H1 (cell line): ENCODE measurements at regions not wholly inside any gene's neighbourhood (a gene's known extent, or its start where the extent isn't known, plus 50 kb on each side); places are given as distances from the start of the nearest gene placed in this dataset.

ENCODE experiments used
- CTCF ChIA-PET: fragments of 300-600 bp; sonication (Branson Sonifier 250); formaldehyde crosslinking; loops from one replicate; lab custom pipeline; 2021; ENCODE audit not compliant: partially characterized antibody; lab: Charles Lee
- POLR2A ChIA-PET: fragments of 300-600 bp; sonication (Branson Sonifier 250); formaldehyde crosslinking; loops from one replicate; lab custom pipeline; 2021; ENCODE audit warnings: inconsistent platforms; ENCODE audit not compliant: partially characterized antibody; lab: Charles Lee
- DNase-seq, 2 experiments: peaks; one replicate each; pipeline versions ENCODE4 v3.0.0 to v3.0.0-alpha.2; 2010 to 2022; ENCODE audit warnings: low spot score in 2 of 2, low read depth in 1 of 2, mixed read lengths in 1 of 2
- FAIRE-seq: peaks from 2 replicates; lab custom pipeline; 2011; peaks lifted over from hg19 to GRCh38; lab: Jason Lieb, UNC
- H2AFZ ChIP-seq: 2 replicates; pipeline ENCODE4 v1.8.1; 2012; ENCODE audit warnings: low read length, inconsistent platforms
- H2AK5ac ChIP-seq: 2 replicates; pipeline ENCODE4 v1.6.1; 2013; ENCODE audit warnings: low read depth, low read length
- H2BK120ac ChIP-seq: replicated peaks from 2 replicates; pipeline ENCODE3; 2013; ENCODE audit warnings: low read depth, low read length, inconsistent platforms
- H2BK12ac ChIP-seq: 2 replicates; pipeline ENCODE4 v1.6.1; 2013; ENCODE audit warnings: low read depth, low read length
- H2BK15ac ChIP-seq: 2 replicates; pipeline ENCODE4 v1.6.1; 2013; ENCODE audit warnings: low read length
- H2BK20ac ChIP-seq: 2 replicates; pipeline ENCODE4 v1.6.1; 2013; ENCODE audit warnings: low read length
- H2BK5ac ChIP-seq: 2 replicates; pipeline ENCODE4 v1.6.1; 2013; ENCODE audit warnings: low read depth, low read length
- H3K14ac ChIP-seq: 2 replicates; pipeline ENCODE4 v1.6.1; 2013; ENCODE audit warnings: inconsistent platforms; ENCODE audit not compliant: insufficient read length
- H3K18ac ChIP-seq: 2 replicates; pipeline ENCODE4 v1.6.1; 2013; ENCODE audit warnings: low read length; ENCODE audit errors: extremely low read depth
- H3K23ac ChIP-seq: 2 replicates; pipeline ENCODE4 v1.6.1; 2013; ENCODE audit warnings: inconsistent platforms; ENCODE audit not compliant: insufficient read length
- H3K23me2 ChIP-seq: 2 replicates; pipeline ENCODE4 v1.6.1; 2013; ENCODE audit warnings: low read depth, low read length
- H3K27ac ChIP-seq: 2 replicates; pipeline ENCODE4 v1.6.1; 2011; ENCODE audit warnings: low read depth, low read length, inconsistent platforms
- H3K27me3 ChIP-seq, 4 experiments: replicated peaks in 1 of 4; 1 replicate in 1 of 4; 2 replicates in 3 of 4; pipeline versions ENCODE4 v1.6.1 to v1.8.1; 2011 to 2013; ENCODE audit warnings: low read length in 3 of 4, mild to moderate bottlenecking in 3 of 4, inconsistent platforms in 2 of 4, mixed read lengths in 2 of 4, moderate library complexity in 1 of 4; ENCODE audit not compliant: control insufficient read depth in 3 of 4, insufficient read depth in 3 of 4; ENCODE audit errors: extremely low read depth in 1 of 4
- H3K36me3 ChIP-seq, 4 experiments: 2 replicates each; pipeline versions ENCODE4 v1.6.1 to v1.8.1; 2011 to 2013; ENCODE audit warnings: mild to moderate bottlenecking in 4 of 4, low read length in 3 of 4, moderate library complexity in 2 of 4, control low read depth in 1 of 4, inconsistent platforms in 1 of 4; ENCODE audit not compliant: insufficient read depth in 4 of 4, control insufficient read depth in 2 of 4
- H3K4ac ChIP-seq: replicated peaks from 2 replicates; pipeline ENCODE3; 2013; ENCODE audit warnings: low read length, low read depth, mixed read lengths, inconsistent platforms; ENCODE audit not compliant: insufficient read length
- H3K4me1 ChIP-seq, 4 experiments: replicated peaks in 1 of 4; 1 replicate in 1 of 4; 2 replicates in 3 of 4; pipeline versions ENCODE4 v1.6.1 to v1.8.1; 2011 to 2013; ENCODE audit warnings: low read length in 3 of 4, inconsistent platforms in 2 of 4, mixed read lengths in 1 of 4; ENCODE audit not compliant: insufficient read depth in 4 of 4, control insufficient read depth in 3 of 4
- H3K4me2 ChIP-seq, 2 experiments: 2 replicates each; pipeline versions ENCODE4 v1.6.1 to v1.8.1; 2011 to 2013; ENCODE audit warnings: low read depth in 2 of 2, low read length in 2 of 2, control low read depth in 1 of 2, inconsistent platforms in 1 of 2, mild to moderate bottlenecking in 1 of 2; ENCODE audit not compliant: insufficient read depth in 1 of 2
- H3K4me3 ChIP-seq, 4 experiments: fragments of 200-600, 300-600 bp in 1 of 4; sonication (generic), shearing (Covaris generic), sonication (Bioruptor Twin) in 1 of 4; 2 replicates each; pipeline versions ENCODE4 v1.5.1 to v1.8.1; 2011 to 2016; ENCODE audit warnings: low read length in 4 of 4, low read depth in 3 of 4, control low read depth in 2 of 4, inconsistent platforms in 2 of 4, mild to moderate bottlenecking in 2 of 4, mixed read lengths in 1 of 4, moderate library complexity in 1 of 4; ENCODE audit not compliant: insufficient read depth in 2 of 4; ENCODE audit errors: extremely low read depth in 1 of 4
- H3K56ac ChIP-seq: replicated peaks from 2 replicates; pipeline ENCODE3; 2013; ENCODE audit warnings: low read depth, mild to moderate bottlenecking, mixed read lengths, low read length, inconsistent platforms; ENCODE audit not compliant: insufficient read length
- H3K79me1 ChIP-seq: 2 replicates; pipeline ENCODE4 v1.6.1; 2013; ENCODE audit warnings: low read depth, low read length, control low read depth
- H3K79me2 ChIP-seq, 2 experiments: 2 replicates each; pipeline versions ENCODE4 v1.6.1 to v1.8.1; 2012 to 2013; ENCODE audit warnings: low read length in 2 of 2, mild to moderate bottlenecking in 2 of 2, inconsistent platforms in 1 of 2; ENCODE audit not compliant: insufficient read depth in 2 of 2, control insufficient read depth in 1 of 2
- H3K9ac ChIP-seq, 4 experiments: replicated peaks in 1 of 4; 1 replicate in 1 of 4; 2 replicates in 3 of 4; pipeline versions ENCODE4 v1.6.1 to v1.8.1; 2011 to 2013; ENCODE audit warnings: low read depth in 3 of 4, low read length in 3 of 4, control low read depth in 2 of 4, mild to moderate bottlenecking in 2 of 4, moderate library complexity in 2 of 4, inconsistent platforms in 1 of 4; ENCODE audit errors: extremely low read depth in 1 of 4
- H3K9me3 ChIP-seq, 2 experiments: 2 replicates each; pipeline versions ENCODE4 v1.6.1 to v1.8.1; 2012 to 2013; ENCODE audit warnings: mild to moderate bottlenecking in 2 of 2, moderate library complexity in 2 of 2, control low read depth in 1 of 2, inconsistent platforms in 1 of 2, low read depth in 1 of 2, low read length in 1 of 2, mixed read lengths in 1 of 2; ENCODE audit not compliant: insufficient read depth in 2 of 2
- H4K20me1 ChIP-seq, 2 experiments: replicated peaks in 1 of 2; 2 replicates each; pipeline versions ENCODE3 to v1.8.1; 2011 to 2013; ENCODE audit warnings: inconsistent platforms in 2 of 2, low read length in 2 of 2, mild to moderate bottlenecking in 1 of 2; ENCODE audit not compliant: insufficient read depth in 2 of 2, control insufficient read depth in 1 of 2
- H4K5ac ChIP-seq: 2 replicates; pipeline ENCODE4 v1.6.1; 2013; ENCODE audit warnings: low read length, low read depth, mixed read lengths, inconsistent platforms; ENCODE audit not compliant: insufficient read length
- H4K8ac ChIP-seq: 2 replicates; pipeline ENCODE4 v1.8.0; 2013; ENCODE audit warnings: mild to moderate bottlenecking, moderate library complexity, low read length, inconsistent platforms; ENCODE audit not compliant: insufficient read depth; ENCODE audit errors: extremely low read depth
- H4K91ac ChIP-seq: replicated peaks from 2 replicates; pipeline ENCODE3; 2013; ENCODE audit warnings: low read length, mixed read lengths, inconsistent platforms; ENCODE audit not compliant: insufficient read length
- CEBPB ChIP-seq: IDR thresholded peaks from 2 replicates; pipeline ENCODE4 v1.6.1; 2012; ENCODE audit warnings: low read depth, low read length
- CHD2 ChIP-seq: IDR thresholded peaks from 2 replicates; pipeline ENCODE4 v1.6.1; 2012; ENCODE audit warnings: low read length, improper control_type of control experiment
- E2F6 ChIP-seq: IDR thresholded peaks from 2 replicates; pipeline ENCODE4 v1.6.1; 2012; ENCODE audit warnings: inconsistent platforms
- EGR1 ChIP-seq: IDR thresholded peaks from 2 replicates; pipeline ENCODE4 v1.6.1; 2011; ENCODE audit warnings: low read depth, low read length, borderline replicate concordance
- EZH2 ChIP-seq: fragments of 200-600 bp; sonication (generic); IDR thresholded peaks from 2 replicates; pipeline ENCODE4 v1.7.1; 2012; ENCODE audit warnings: low read depth, mild to moderate bottlenecking, moderate library complexity, low read length, inconsistent platforms; ENCODE audit not compliant: severe bottlenecking
- HDAC6 ChIP-seq: IDR thresholded peaks from one replicate; pipeline ENCODE4 v1.7.1; 2012; ENCODE audit warnings: low read depth, mild to moderate bottlenecking, inconsistent platforms, low read length, moderate library complexity
- JUND ChIP-seq: IDR thresholded peaks from 2 replicates; pipeline ENCODE4 v1.6.1; 2011; ENCODE audit warnings: mild to moderate bottlenecking, improper control_type of control experiment, low read length
- NANOG ChIP-seq: IDR thresholded peaks from 2 replicates; pipeline ENCODE4 v1.6.1; 2011; ENCODE audit warnings: low read length, low read depth, mild to moderate bottlenecking, inconsistent platforms; ENCODE audit not compliant: insufficient read depth, poor library complexity, severe bottlenecking
- RAD21 ChIP-seq, 2 experiments: IDR thresholded peaks in 1 of 2; conservative IDR thresholded peaks in 1 of 2; 2 replicates each; pipeline ENCODE4 v1.6.1; 2011; ENCODE audit warnings: low read depth in 2 of 2, low read length in 2 of 2, improper control_type of control experiment in 1 of 2, inconsistent platforms in 1 of 2, mild to moderate bottlenecking in 1 of 2, moderate library complexity in 1 of 2
- SAP30 ChIP-seq: fragments of 300-600 bp; sonication (generic); IDR thresholded peaks from 2 replicates; pipeline ENCODE4 v1.7.1; 2012; ENCODE audit warnings: low read length, moderate library complexity, mild to moderate bottlenecking, inconsistent platforms; ENCODE audit not compliant: insufficient read depth, insufficient replicate concordance
- SP4 ChIP-seq: IDR thresholded peaks from 2 replicates; pipeline ENCODE4 v1.6.1; 2012; ENCODE audit warnings: low read length, inconsistent platforms
- SRF ChIP-seq: IDR thresholded peaks from 2 replicates; pipeline ENCODE4 v1.6.1; 2011; ENCODE audit warnings: mild to moderate bottlenecking, low read depth, low read length, moderate library complexity
- USF2 ChIP-seq: IDR thresholded peaks from 2 replicates; pipeline ENCODE4 v1.6.1; 2011; ENCODE audit warnings: low read length, improper control_type of control experiment
- WGBS, 2 experiments: shearing (Covaris generic) in 1 of 2; methylation state at CpG; one replicate each; pipeline versions ENCODE4 v1.1.6 to v1.1.7; 2013 to 2015; ENCODE audit warnings: low lambda C conversion rate in 2 of 2, mixed read lengths in 2 of 2, inconsistent platforms in 1 of 2, low coverage in 1 of 2, missing lambda C conversion rate in 1 of 2; ENCODE audit not compliant: insufficient replicate concordance in 2 of 2, insufficient coverage in 1 of 2, insufficient read length in 1 of 2; ENCODE audit errors: extremely low coverage in 1 of 2, missing lambda C conversion rate in 1 of 2; 5-methylcytosine and 5-hydroxymethylcytosine counted together

GRCh38 chr9:117882171-117882570 lies 178.0 kb downstream of the TLR4 start:
- Histone ChIP-seq H2BK5ac (no peak overlapping the region), H3K18ac (no peak overlapping the region), H3K27ac (no peak overlapping the region), H3K4me1 (no peaks in the 10 kb centered on the region), H2BK120ac (no peak overlapping the region), H2BK20ac (no peak overlapping the region), H3K4me2 (no peak overlapping the region), H3K9ac (no peak overlapping the region), H2BK15ac (no peak overlapping the region), H3K23me2 (no peaks in the 10 kb centered on the region), H4K5ac (no peak overlapping the region), H2AFZ (no peak overlapping the region), H2AK5ac (no peak overlapping the region), H3K23ac (no peak overlapping the region), H3K79me1 (no peaks in the 10 kb centered on the region), H3K9me3 (no peaks in the 10 kb centered on the region), H3K36me3 (no peaks in the 10 kb centered on the region), H3K4me3 (no peak overlapping the region), H3K27me3 (no peaks in the 10 kb centered on the region), H3K14ac (no peak overlapping the region), H3K79me2 (no peaks in the 10 kb centered on the region), H4K20me1 (no peaks in the 10 kb centered on the region), H3K4ac (no peak overlapping the region), H2BK12ac (no peak overlapping the region), H3K56ac (no peak overlapping the region), H4K91ac (no peak overlapping the region), H4K8ac (no peak overlapping the region)
- 86% methylated on average over 4 of the region's 4 CpGs; no CpG with 5 or more reads in 1 of the 2 experiments for WGBS, 2 experiments
- CTCF ChIA-PET = no interaction called here
- POLR2A ChIA-PET = no interaction called here
- FAIRE-seq (no peak), DNase-seq (no peak)
- no peak for TF ChIP-seq USF2
- TF ChIP-seq SRF = no peak
- TF ChIP-seq CHD2 = no peak
- TF ChIP-seq NANOG = no peak
- no peak for TF ChIP-seq RAD21 (IDR thresholded peaks at IDR 0.05 in 1 of 2, conservative IDR thresholded peaks at IDR 0.05 in 1 of 2; ENCODE audit: low read depth in 2 of 2, low read length in 2 of 2)
- TF ChIP-seq EGR1 = no peak
- TF ChIP-seq CEBPB = no peak
- no peak for TF ChIP-seq E2F6
- no peak for TF ChIP-seq SP4
- TF ChIP-seq HDAC6 = no peak
- no peak for TF ChIP-seq SAP30
- no peak for TF ChIP-seq EZH2
- no peak for TF ChIP-seq JUND
